SK-N-SH (cell line): ENCODE measurements at regions not wholly inside any gene's neighbourhood (a gene's known extent, or its start where the extent isn't known, plus 50 kb on each side); places are given as distances from the start of the nearest gene placed in this dataset.

Experiments
- CTCF ChIA-PET: fragments of 300-600, 350-600 bp; formaldehyde crosslinking; extraction: SDS; loops from one replicate; lab custom pipeline; 2021; lab: Yijun Ruan, JAX
- POLR2A ChIA-PET: fragments of 350-600 bp; sonication (Branson Sonifier 250); formaldehyde crosslinking; extraction: SDS; loops from one replicate; lab custom pipeline; 2020; ENCODE audit warnings: antibody characterized with exemption, inconsistent platforms; lab: Yijun Ruan, JAX
- DNase-seq: peaks from one replicate; pipeline ENCODE4 v3.0.0; 2012
- H2AFZ ChIP-seq: fragments of 200-600 bp; sonication (generic); 2 replicates; pipeline ENCODE4 v1.8.1; 2016; ENCODE audit warnings: antibody characterized with exemption, mild to moderate bottlenecking, low read depth
- H3F3A ChIP-seq: fragments of 200-600 bp; sonication (generic); replicated peaks from 2 replicates; pipeline ENCODE3; 2016; ENCODE audit warnings: antibody characterized with exemption, mild to moderate bottlenecking; ENCODE audit not compliant: insufficient read depth
- H3K27ac ChIP-seq, 2 experiments: fragments of 200-500 bp in 1 of 2; fragments of 200-600 bp in 1 of 2; sonication (Bioruptor generic) in 1 of 2; sonication (generic), shearing (Covaris generic) in 1 of 2; 2 replicates each; pipeline versions ENCODE4 v1.5.1 to v1.6.1; 2014 to 2016; ENCODE audit warnings: low read depth in 2 of 2, inconsistent platforms in 1 of 2, low read length in 1 of 2, mild to moderate bottlenecking in 1 of 2, mixed read lengths in 1 of 2
- H3K27me3 ChIP-seq: fragments of 200-600 bp; sonication (generic), shearing (Covaris generic); 2 replicates; pipeline ENCODE4 v1.6.1; 2016; ENCODE audit warnings: mixed run types; ENCODE audit not compliant: insufficient read depth
- H3K36me3 ChIP-seq, 2 experiments: fragments of 200-500 bp in 1 of 2; fragments of 200-600 bp in 1 of 2; sonication (Bioruptor generic) in 1 of 2; sonication (generic) in 1 of 2; replicated peaks in 1 of 2; 2 replicates each; pipeline versions ENCODE3 to v1.5.1; 2014 to 2016; ENCODE audit warnings: low read length in 1 of 2, mild to moderate bottlenecking in 1 of 2; ENCODE audit not compliant: insufficient read depth in 2 of 2, control insufficient read depth in 1 of 2
- H3K4me1 ChIP-seq, 2 experiments: fragments of 200-500 bp in 1 of 2; fragments of 200-600 bp in 1 of 2; sonication (Bioruptor generic) in 1 of 2; sonication (generic), shearing (Covaris generic) in 1 of 2; 2 replicates each; pipeline versions ENCODE4 v1.5.1 to v1.6.1; 2014 to 2016; ENCODE audit warnings: low read depth in 1 of 2, low read length in 1 of 2, mixed run types in 1 of 2; ENCODE audit not compliant: insufficient read depth in 2 of 2, control insufficient read depth in 1 of 2
- H3K4me2 ChIP-seq: fragments of 200-600 bp; sonication (generic), shearing (Covaris generic); 2 replicates; pipeline ENCODE4 v1.6.1; 2017; ENCODE audit warnings: mixed run types
- H3K4me3 ChIP-seq, 2 experiments: fragments of 200-500 bp in 1 of 2; fragments of 200-600 bp in 1 of 2; sonication (Bioruptor generic) in 1 of 2; sonication (generic), shearing (Covaris generic) in 1 of 2; 2 replicates each; pipeline versions ENCODE4 v1.5.1 to v1.8.1; 2014 to 2016; ENCODE audit warnings: low read depth in 2 of 2, inconsistent platforms in 1 of 2, low read length in 1 of 2, mild to moderate bottlenecking in 1 of 2, mixed read lengths in 1 of 2, moderate library complexity in 1 of 2
- H3K79me2 ChIP-seq: fragments of 200-600 bp; sonication (generic); 2 replicates; pipeline ENCODE4 v1.8.1; 2017; ENCODE audit warnings: mild to moderate bottlenecking; ENCODE audit not compliant: insufficient read depth
- H3K9ac ChIP-seq: fragments of 200-600 bp; sonication (generic); 2 replicates; pipeline ENCODE4 v1.6.1; 2017; ENCODE audit warnings: mixed run types
- H3K9me2 ChIP-seq: fragments of 200-600 bp; sonication (generic); 2 replicates; pipeline ENCODE4 v1.6.1; 2017; ENCODE audit warnings: mixed run types
- H3K9me3 ChIP-seq: fragments of 200-600 bp; sonication (generic); 2 replicates; pipeline ENCODE4 v1.6.1; 2017; ENCODE audit warnings: mixed run types, mild to moderate bottlenecking, moderate library complexity
- H4K20me1 ChIP-seq: fragments of 200-600 bp; sonication (generic); 2 replicates; pipeline ENCODE4 v1.6.1; 2017; ENCODE audit warnings: mild to moderate bottlenecking, mixed run types; ENCODE audit not compliant: insufficient read depth
- EP300 ChIP-seq, 2 experiments: IDR thresholded peaks; 2 replicates each; pipeline versions ENCODE4 v1.4.0 to v1.6.1; 2012; ENCODE audit warnings: borderline replicate concordance in 1 of 2, low read depth in 1 of 2, low read length in 1 of 2
- EZH2phosphoT487 ChIP-seq: fragments of 200-600 bp; sonication (generic); IDR thresholded peaks from 2 replicates; pipeline ENCODE4 v1.6.1; 2017; ENCODE audit warnings: low read depth, mixed run types, mild to moderate bottlenecking, antibody characterized with exemption, moderate library complexity, borderline replicate concordance
- FOXJ3 ChIP-seq: sonication (generic); formaldehyde crosslinking; IDR thresholded peaks from 2 replicates; pipeline ENCODE4 v1.5.1; 2020; ENCODE audit warnings: mild to moderate bottlenecking, missing genetic modification reagents
- GABPA ChIP-seq: IDR thresholded peaks from 2 replicates; pipeline ENCODE4 v1.4.0; 2012; ENCODE audit warnings: low read depth, mild to moderate bottlenecking
- GATA2 ChIP-seq: sonication (generic); formaldehyde crosslinking; IDR thresholded peaks from 2 replicates; pipeline ENCODE4 v1.5.0; 2020; ENCODE audit warnings: mild to moderate bottlenecking, missing genetic modification reagents
- IRF3 ChIP-seq: fragments of 150-350 bp; IDR thresholded peaks from 2 replicates; pipeline ENCODE4 v1.6.1; 2016; ENCODE audit warnings: mild to moderate bottlenecking, low read depth, low read length
- MEF2A ChIP-seq: IDR thresholded peaks from 2 replicates; pipeline ENCODE4 v1.4.0; 2012; ENCODE audit warnings: low read depth, borderline replicate concordance
- NFIC ChIP-seq: IDR thresholded peaks from 2 replicates; pipeline ENCODE4 v1.4.0; 2012; ENCODE audit warnings: borderline replicate concordance
- NRF1 ChIP-seq: IDR thresholded peaks from 2 replicates; pipeline ENCODE4 v1.6.1; 2012; ENCODE audit warnings: low read depth, mild to moderate bottlenecking, low read length
- PBX3 ChIP-seq: IDR thresholded peaks from 2 replicates; pipeline ENCODE4; 2012
- POLR2AphosphoS5 ChIP-seq: IDR thresholded peaks from 2 replicates; pipeline ENCODE4 v1.6.1; 2012; ENCODE audit warnings: low read depth, low read length
- RCOR1 ChIP-seq: fragments of 150-350 bp; IDR thresholded peaks from 2 replicates; pipeline ENCODE4 v1.6.1; 2017; ENCODE audit warnings: antibody characterized with exemption, low read length
- REST ChIP-seq: IDR thresholded peaks from 2 replicates; pipeline ENCODE4 v1.6.1; 2012; ENCODE audit warnings: mild to moderate bottlenecking, low read depth, low read length, moderate library complexity
- RFX5 ChIP-seq: IDR thresholded peaks from 2 replicates; pipeline ENCODE4 v1.6.1; 2012; ENCODE audit warnings: mild to moderate bottlenecking, improper control_type of control experiment, low read length
- SIN3A ChIP-seq: IDR thresholded peaks from 2 replicates; pipeline ENCODE4 v1.6.1; 2012; ENCODE audit warnings: low read depth, mild to moderate bottlenecking, low read length, moderate library complexity, borderline replicate concordance
- SMC3 ChIP-seq: IDR thresholded peaks from 2 replicates; pipeline ENCODE4 v1.6.1; 2012; ENCODE audit warnings: low read depth, low read length, improper control_type of control experiment
- TCF12 ChIP-seq: IDR thresholded peaks from 2 replicates; pipeline ENCODE4 v1.4.0; 2012
- USF1 ChIP-seq: IDR thresholded peaks from 2 replicates; pipeline ENCODE4 v1.4.0; 2012; ENCODE audit warnings: low read depth, borderline replicate concordance
- YY1 ChIP-seq: IDR thresholded peaks from 2 replicates; pipeline ENCODE4 v1.4.0; 2012; ENCODE audit warnings: low read depth, mild to moderate bottlenecking
- ZBTB33 ChIP-seq: IDR thresholded peaks from 2 replicates; pipeline ENCODE4 v1.4.0; 2012; ENCODE audit warnings: low read depth, borderline replicate concordance
- WGBS: methylation state at CpG from one replicate; pipeline ENCODE4 v1.1.6; 2017; ENCODE audit warnings: low lambda C conversion rate; 5-methylcytosine and 5-hydroxymethylcytosine counted together

GRCh38 chr19:34828156-34828555 is 55.1 kb upstream of the ZNF599 start:
- WGBS, result 44% methylated on average over 3 of the region's 3 CpGs
- no peak for TF ChIP-seq EP300 (IDR thresholded peaks at IDR 0.05; ENCODE audit: borderline replicate concordance in 1 of 2, low read depth in 1 of 2, low read length in 1 of 2)
- TF ChIP-seq IRF3, result no peak
- no peak for TF ChIP-seq GATA2 (CRISPR knock-in tag)
- TF ChIP-seq RFX5, result no peak
- no peak for TF ChIP-seq USF1
- TF ChIP-seq GABPA, result no peak
- no peak for TF ChIP-seq ZBTB33
- no peak for TF ChIP-seq TCF12
- no peak for TF ChIP-seq FOXJ3
- TF ChIP-seq POLR2AphosphoS5, result no peak
- TF ChIP-seq RCOR1, result no peak
- no peak for TF ChIP-seq NRF1
- H4K20me1 ChIP-seq, result no peaks in the 10 kb centered on the region; the same call in 1 of the 2 replicates
- H3K4me1 ChIP-seq, result no peaks in the 10 kb centered on the region
- H3K9me2 ChIP-seq, result no peaks in the 10 kb centered on the region
- H3K79me2 ChIP-seq, result no peaks in the 10 kb centered on the region
- H3K4me2 ChIP-seq, result no peak overlapping the region
- no peaks in the 10 kb centered on the region for H3F3A ChIP-seq
- H3K36me3 ChIP-seq, result no peaks in the 10 kb centered on the region
- no peaks in the 10 kb centered on the region for H3K9me3 ChIP-seq
- no peak overlapping the region for H3K9ac ChIP-seq
- no peak overlapping the region for H3K4me3 ChIP-seq
- POLR2A ChIA-PET, result no interaction called here
- no peak overlapping the region for H2AFZ ChIP-seq
- no peak overlapping the region for H3K27ac ChIP-seq
- CTCF ChIA-PET, result no interaction called here
- no peaks in the 10 kb centered on the region for H3K27me3 ChIP-seq
- DNase-seq, result no peak

- Histone ChIP-seq H3K9me3 (no peaks in the 10 kb centered on the region), H2AFZ (no peak overlapping the region), H3K9ac (no peak overlapping the region), H3F3A (no peaks in the 10 kb centered on the region), H3K27ac (no peak overlapping the region), H3K4me3 (no peak overlapping the region), H3K4me1 (no peaks in the 10 kb centered on the region), H3K79me2 (no peaks in the 10 kb centered on the region), H3K36me3 (no peaks in the 10 kb centered on the region), H3K27me3 (no peaks in the 10 kb centered on the region), H3K9me2 (no peaks in the 10 kb centered on the region), H3K4me2 (no peak overlapping the region), H4K20me1 (no peaks in the 10 kb centered on the region; the same call in 1 of the 2 replicates)
- POLR2A ChIA-PET, result no interaction called here
- no peak for DNase-seq
- TF ChIP-seq NRF1 (no peak), EZH2phosphoT487 (no peak), YY1 (no peak), PBX3 (no peak), GABPA (no peak), FOXJ3 (no peak), SMC3 (no peak), NFIC (no peak), SIN3A (no peak), MEF2A (no peak), REST (no peak)
- WGBS, result 32% methylated on average over 10 of the region's 10 CpGs
- CTCF ChIA-PET, result interaction anchor here (2.4 kb wide), 1 partner anchor 12 kb away, joined by 7 read pairs; no protein-coding TSS in a partner anchor
Observed at GRCh38 chr19:34825212-34825611, 52.2 kb upstream of the ZNF599 start.
